Iris pigment epithelial cell (primary cell): ENCODE measurements at regions not wholly inside any gene's neighbourhood (a gene's known extent, or its start where the extent isn't known, plus 50 kb on each side); places are given as distances from the start of the nearest gene placed in this dataset.

Source experiments
- DNase-seq: peaks from one replicate; pipeline ENCODE4 v3.0.0-alpha.2; 2011; ENCODE audit warnings: low read depth

DNA sequence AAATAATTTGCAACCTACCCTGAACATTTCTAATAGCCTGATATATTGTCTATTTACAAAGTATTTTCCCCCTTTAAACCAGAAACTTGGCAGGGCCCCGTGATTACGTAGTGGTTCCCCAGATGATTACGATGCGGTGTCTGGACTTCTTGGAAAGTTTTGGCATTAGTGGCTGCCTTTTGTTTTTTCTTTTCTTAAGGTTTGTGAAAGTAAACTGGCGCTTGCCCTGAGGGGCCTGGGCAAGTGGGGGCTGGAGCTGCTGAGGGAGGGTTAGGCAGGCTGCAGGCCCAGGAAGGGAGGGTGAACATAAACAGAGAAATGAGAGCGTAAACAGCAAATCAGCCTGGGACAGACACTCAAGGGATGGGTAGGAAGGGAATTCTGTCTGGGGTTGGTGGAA is 123.6 kb upstream of the MSX1 start:
- DNase-seq = peak; percentile 10

DNA sequence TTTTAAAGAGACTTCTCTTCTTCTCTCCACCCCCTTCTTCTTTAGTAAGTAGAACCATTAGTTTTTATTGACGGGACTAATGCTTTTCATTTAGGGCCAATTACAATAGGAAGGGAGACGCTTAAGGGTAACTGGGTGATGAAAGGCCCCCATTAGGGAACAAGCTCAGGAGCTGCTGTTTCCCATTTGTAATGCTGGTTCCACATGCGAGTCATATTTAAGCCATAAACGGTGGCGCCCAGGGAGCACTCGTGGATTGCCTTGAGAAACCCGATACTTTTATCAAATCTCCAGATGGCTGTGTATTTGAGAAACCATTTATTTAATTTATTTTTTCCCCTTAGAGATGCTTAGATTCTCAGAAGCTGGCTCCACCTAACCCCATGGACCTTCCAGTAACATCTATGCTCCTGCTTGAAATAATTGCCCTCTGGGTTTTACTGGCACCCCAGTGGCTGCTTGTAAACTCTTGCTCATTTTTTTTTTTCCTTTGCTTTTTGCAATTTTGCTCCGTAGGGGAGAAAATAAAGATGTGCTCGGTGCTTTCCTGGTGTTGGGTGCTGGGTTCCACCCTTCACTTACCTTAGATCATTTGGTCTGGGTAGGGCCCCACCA is 124.2 kb upstream of the MSX1 start:
- no peak for DNase-seq

GRCh38 chr4:4734425-4734824 is 125.0 kb upstream of the MSX1 start:
- DNase-seq = no peak

GRCh38 chr4:4733663-4734062 is 125.8 kb upstream of the MSX1 start:
- DNase-seq = no peak

- peak; percentile 29 for DNase-seq
Observed at GRCh38 chr4:4730249-4730648, 129.2 kb upstream of the MSX1 start.

DNA sequence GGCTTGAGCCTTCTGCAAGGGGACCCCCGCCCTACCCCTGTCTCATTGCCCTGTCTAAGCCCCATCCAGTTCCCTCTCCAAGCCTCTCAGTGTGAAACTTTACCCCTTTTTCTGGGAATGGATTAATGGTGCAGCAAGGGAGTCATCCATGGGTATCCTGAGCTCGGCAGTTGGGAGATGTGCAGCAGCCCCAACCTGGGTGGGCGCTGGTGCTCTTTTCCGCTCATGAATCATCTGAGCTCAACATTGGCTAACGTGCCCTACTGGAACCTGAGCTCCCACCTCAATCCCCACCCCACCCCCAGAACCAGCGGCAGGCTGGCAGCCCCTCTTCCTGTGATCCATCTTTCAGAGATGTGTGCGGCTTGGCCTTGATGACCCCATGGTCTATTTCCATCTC is 130.3 kb upstream of the MSX1 start:
- no peak for DNase-seq

GRCh38 chr4:4727536-4727935 is 131.9 kb upstream of the MSX1 start:
- no peak for DNase-seq

- no peak for DNase-seq
Observed at GRCh38 chr4:4726051-4726450, 133.4 kb upstream of the MSX1 start.

- DNase-seq = no peak
Observed at GRCh38 chr4:4724321-4724720, 135.1 kb upstream of the MSX1 start.

- no peak for DNase-seq
Observed at GRCh38 chr4:4721636-4722035, 137.8 kb upstream of the MSX1 start.

GRCh38 chr4:4720646-4721045 is 138.8 kb upstream of the MSX1 start:
- DNase-seq = no peak

DNA sequence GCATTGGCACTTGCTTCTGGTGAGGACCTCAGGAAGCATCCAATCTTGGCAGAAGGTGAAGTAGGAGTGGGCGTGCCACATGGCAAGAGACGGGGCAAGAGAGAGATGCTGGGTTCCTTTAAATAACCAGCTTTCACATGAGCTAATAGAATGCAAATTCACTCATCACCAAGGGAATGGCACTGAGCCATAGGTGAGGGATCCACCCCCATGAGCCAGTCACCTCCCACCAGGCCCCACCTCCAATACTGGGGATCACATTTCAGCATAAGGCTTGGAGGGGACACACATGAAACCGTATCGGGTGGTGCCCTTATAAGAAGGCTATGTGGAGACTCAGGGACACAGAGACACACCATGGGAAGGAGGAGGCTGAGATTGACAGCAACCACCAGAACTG is 140.0 kb upstream of the MSX1 start:
- DNase-seq = no peak

GRCh38 chr4:4717692-4718091 is 141.8 kb upstream of the MSX1 start:
- DNase-seq = no peak

DNA sequence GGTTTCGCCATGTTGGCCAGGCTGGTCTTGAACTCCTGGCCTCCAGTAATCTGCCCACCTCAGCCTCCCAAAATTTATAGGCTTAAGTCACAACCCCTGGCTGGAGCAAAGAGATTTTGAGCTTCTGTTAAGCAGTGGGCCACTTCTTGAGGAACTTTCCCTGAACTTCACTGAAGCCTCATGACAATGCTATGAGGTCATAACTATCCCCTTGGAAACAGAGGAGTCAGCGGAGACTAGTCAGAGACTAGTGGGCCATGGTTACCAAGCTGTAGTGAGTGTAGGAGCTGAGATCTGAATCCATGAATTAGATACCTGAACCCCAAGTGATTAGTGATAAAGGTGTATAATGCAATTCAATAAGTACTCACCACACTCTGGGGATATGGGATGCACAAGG is 145.1 kb upstream of the MSX1 start:
- peak; percentile 42 for DNase-seq

- no peak for DNase-seq
Observed at GRCh38 chr4:4712800-4713528, 146.5 kb upstream of the MSX1 start.

GRCh38 chr4:4711902-4712301 is 147.6 kb upstream of the MSX1 start:
- no peak for DNase-seq

- DNase-seq = no peak
Observed at GRCh38 chr4:4709736-4710135, 149.7 kb upstream of the MSX1 start.

DNA sequence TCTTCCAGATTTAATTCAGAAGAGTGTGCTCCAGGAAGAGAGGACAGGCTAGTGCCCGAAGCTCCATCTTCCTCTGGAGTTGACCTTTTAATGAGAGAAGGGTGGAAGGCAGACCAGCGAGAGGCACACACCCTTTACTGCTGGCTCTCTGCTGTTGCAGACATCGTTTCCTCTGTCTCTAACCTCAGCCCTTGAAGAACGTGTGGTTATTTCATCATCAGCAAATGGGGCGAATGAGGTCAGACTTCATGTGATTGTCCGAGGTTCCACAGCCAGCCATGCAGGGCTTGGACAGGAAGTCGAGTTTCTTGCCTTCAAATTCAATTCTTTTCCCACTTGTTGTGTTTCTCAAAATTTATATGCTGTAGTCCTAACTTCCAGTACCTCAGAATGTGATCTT is 155.2 kb upstream of the MSX1 start:
- DNase-seq = peak; percentile 76

DNA sequence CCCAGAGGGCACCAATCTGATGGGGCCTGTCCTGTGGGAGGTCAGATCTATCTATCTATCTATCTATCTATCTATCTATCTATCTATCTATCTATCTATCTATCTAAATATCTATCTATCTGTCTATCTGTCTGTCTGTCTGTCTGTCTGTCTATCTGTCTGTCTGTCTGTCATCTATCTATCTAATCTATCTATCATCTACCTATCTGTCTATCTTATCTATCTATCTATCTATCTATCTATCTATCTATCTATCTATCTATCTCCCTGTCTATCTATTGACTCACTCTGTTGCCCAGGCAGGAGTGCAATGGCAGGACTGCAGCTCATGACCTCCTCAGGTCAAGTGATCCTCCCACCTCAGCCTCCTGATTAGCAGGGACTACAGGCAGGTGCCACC is 155.7 kb upstream of the STX18 start:
- no peak for DNase-seq

GRCh38 chr4:4696530-4696929 is 154.7 kb upstream of the STX18 start:
- no peak for DNase-seq

GRCh38 chr4:4695497-4695896 is 153.6 kb upstream of the STX18 start:
- DNase-seq = no peak

GRCh38 chr4:4694827-4695226 is 153.0 kb upstream of the STX18 start:
- DNase-seq = no peak

- DNase-seq = no peak
Observed at GRCh38 chr4:4694296-4694772, 152.5 kb upstream of the STX18 start.

DNA sequence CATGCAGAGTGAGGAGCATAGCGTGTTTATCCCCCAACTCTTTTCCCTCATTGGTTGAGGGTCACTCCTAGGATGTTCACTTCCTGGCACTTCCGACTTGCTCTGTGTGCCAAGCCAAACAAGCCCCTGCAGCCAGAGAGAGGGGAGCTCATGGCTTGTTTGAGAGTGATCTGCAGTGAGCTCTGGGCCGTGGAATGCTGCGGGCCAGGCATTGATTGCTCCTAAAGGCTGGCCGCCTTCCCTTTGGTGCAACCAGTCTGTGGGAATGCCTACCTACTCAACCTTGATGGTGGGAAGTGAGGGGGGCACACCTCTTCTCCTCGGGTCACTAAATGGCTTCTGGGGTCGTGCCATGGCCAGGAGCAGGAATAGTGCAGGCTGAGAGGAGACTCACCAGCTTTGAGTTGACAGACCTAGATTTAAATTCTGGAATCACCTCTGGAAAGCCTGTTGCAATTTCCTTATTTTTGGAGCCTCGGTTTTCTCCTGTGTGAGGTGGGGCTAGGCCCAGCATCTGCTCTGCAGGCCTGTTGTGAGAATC is 152.0 kb upstream of the STX18 start:
- no peak for DNase-seq
